GM23338 (cell line): ENCODE measurements at regions not wholly inside any gene's neighbourhood (a gene's known extent, or its start where the extent isn't known, plus 50 kb on each side); places are given as distances from the start of the nearest gene placed in this dataset.

Experiments
- CREB1 ChIP-seq: fragments of 250-450 bp; sonication (Bioruptor Pico); IDR thresholded peaks from 2 replicates; pipeline ENCODE4 v1.5.0; 2020; ENCODE audit warnings: low read depth, mild to moderate bottlenecking, moderate library complexity
- EZH2phosphoT487 ChIP-seq: fragments of 200-600 bp; sonication (generic); IDR thresholded peaks from one replicate; pipeline ENCODE4 v1.8.1; 2018; ENCODE audit warnings: antibody characterized with exemption; ENCODE audit not compliant: unreplicated experiment
- POLR2AphosphoS5 ChIP-seq: IDR thresholded peaks from 2 replicates; pipeline ENCODE4 v1.6.1; 2016; ENCODE audit warnings: antibody characterized with exemption, low read depth
- TF ChIP-seq, protein P1 (sequence below): fragments of 250-450 bp; sonication (Bioruptor Pico); IDR thresholded peaks from 2 replicates; pipeline ENCODE4 v1.5.0; 2020; ENCODE audit warnings: mild to moderate bottlenecking, moderate library complexity
- TF ChIP-seq, protein P2 (sequence below): IDR thresholded peaks from 2 replicates; pipeline ENCODE4 v1.6.1; 2016; ENCODE audit warnings: antibody characterized with exemption
- TF ChIP-seq, protein P3 (sequence below), 2 experiments: fragments of 200-600 bp in 1 of 2; sonication (generic) in 1 of 2; conservative IDR thresholded peaks; 2 replicates each; pipeline versions ENCODE4 v1.5.1 to v1.6.1; 2016 to 2017; ENCODE audit warnings: antibody characterized with exemption in 2 of 2, low read depth in 2 of 2, mild to moderate bottlenecking in 2 of 2, moderate library complexity in 1 of 2

DNA sequence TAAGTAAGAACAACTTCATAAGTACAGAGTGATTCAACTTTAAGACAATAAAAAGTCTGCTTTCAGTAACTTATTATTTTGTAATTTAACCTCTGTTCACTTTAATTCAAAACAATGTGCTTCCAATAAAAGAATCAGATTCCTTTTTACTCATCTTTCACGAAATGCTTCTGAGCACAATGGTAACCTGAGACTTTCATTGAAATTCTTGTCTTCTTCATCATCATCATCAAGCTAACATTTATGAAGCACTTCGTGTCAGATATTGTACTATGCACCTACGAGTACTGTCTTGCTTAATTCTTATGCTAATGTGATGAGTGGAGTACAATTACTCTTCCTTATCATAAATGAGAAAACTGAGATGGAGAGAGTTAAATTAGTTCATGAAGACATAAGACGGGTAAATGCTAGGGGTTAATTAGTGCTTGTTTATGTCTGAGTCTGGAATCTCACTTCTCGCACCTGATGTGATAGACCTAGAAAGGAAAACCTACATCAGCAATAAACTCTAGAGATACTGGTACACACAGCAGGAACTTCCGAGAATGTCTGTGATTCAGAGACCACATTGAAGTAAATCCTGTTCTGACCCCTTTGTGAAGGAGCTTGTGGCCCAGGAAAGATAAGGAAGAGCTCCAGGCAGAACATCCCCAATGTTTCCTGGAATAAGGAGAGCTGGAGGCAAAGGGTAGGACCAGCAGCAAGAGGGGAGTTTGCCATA, 227.6 kb upstream of the ETAA1 start (continued):
- TF ChIP-seq, protein P1, sequence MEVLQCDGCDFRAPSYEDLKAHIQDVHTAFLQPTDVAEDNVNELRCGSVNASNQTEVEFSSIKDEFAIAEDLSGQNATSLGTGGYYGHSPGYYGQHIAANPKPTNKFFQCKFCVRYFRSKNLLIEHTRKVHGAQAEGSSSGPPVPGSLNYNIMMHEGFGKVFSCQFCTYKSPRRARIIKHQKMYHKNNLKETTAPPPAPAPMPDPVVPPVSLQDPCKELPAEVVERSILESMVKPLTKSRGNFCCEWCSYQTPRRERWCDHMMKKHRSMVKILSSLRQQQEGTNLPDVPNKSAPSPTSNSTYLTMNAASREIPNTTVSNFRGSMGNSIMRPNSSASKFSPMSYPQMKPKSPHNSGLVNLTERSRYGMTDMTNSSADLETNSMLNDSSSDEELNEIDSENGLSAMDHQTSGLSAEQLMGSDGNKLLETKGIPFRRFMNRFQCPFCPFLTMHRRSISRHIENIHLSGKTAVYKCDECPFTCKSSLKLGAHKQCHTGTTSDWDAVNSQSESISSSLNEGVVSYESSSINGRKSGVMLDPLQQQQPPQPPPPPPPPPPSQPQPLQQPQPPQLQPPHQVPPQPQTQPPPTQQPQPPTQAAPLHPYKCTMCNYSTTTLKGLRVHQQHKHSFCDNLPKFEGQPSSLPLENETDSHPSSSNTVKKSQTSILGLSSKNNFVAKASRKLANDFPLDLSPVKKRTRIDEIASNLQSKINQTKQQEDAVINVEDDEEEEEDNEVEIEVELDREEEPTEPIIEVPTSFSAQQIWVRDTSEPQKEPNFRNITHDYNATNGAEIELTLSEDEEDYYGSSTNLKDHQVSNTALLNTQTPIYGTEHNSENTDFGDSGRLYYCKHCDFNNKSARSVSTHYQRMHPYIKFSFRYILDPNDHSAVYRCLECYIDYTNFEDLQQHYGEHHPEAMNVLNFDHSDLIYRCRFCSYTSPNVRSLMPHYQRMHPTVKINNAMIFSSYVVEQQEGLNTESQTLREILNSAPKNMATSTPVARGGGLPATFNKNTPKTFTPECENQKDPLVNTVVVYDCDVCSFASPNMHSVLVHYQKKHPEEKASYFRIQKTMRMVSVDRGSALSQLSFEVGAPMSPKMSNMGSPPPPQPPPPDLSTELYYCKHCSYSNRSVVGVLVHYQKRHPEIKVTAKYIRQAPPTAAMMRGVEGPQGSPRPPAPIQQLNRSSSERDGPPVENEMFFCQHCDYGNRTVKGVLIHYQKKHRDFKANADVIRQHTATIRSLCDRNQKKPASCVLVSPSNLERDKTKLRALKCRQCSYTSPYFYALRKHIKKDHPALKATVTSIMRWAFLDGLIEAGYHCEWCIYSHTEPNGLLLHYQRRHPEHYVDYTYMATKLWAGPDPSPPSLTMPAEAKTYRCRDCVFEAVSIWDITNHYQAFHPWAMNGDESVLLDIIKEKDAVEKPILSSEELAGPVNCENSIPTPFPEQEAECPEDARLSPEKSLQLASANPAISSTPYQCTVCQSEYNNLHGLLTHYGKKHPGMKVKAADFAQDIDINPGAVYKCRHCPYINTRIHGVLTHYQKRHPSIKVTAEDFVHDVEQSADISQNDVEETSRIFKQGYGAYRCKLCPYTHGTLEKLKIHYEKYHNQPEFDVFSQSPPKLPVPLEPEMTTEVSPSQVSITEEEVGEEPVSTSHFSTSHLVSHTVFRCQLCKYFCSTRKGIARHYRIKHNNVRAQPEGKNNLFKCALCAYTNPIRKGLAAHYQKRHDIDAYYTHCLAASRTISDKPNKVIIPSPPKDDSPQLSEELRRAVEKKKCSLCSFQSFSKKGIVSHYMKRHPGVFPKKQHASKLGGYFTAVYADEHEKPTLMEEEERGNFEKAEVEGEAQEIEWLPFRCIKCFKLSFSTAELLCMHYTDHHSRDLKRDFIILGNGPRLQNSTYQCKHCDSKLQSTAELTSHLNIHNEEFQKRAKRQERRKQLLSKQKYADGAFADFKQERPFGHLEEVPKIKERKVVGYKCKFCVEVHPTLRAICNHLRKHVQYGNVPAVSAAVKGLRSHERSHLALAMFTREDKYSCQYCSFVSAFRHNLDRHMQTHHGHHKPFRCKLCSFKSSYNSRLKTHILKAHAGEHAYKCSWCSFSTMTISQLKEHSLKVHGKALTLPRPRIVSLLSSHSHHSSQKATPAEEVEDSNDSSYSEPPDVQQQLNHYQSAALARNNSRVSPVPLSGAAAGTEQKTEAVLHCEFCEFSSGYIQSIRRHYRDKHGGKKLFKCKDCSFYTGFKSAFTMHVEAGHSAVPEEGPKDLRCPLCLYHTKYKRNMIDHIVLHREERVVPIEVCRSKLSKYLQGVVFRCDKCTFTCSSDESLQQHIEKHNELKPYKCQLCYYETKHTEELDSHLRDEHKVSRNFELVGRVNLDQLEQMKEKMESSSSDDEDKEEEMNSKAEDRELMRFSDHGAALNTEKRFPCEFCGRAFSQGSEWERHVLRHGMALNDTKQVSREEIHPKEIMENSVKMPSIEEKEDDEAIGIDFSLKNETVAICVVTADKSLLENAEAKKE (CRISPR knock-in tag), result no peak
- no peak for TF ChIP-seq CREB1 (CRISPR knock-in tag)
- TF ChIP-seq EZH2phosphoT487, result no peak
- TF ChIP-seq, protein P2, sequence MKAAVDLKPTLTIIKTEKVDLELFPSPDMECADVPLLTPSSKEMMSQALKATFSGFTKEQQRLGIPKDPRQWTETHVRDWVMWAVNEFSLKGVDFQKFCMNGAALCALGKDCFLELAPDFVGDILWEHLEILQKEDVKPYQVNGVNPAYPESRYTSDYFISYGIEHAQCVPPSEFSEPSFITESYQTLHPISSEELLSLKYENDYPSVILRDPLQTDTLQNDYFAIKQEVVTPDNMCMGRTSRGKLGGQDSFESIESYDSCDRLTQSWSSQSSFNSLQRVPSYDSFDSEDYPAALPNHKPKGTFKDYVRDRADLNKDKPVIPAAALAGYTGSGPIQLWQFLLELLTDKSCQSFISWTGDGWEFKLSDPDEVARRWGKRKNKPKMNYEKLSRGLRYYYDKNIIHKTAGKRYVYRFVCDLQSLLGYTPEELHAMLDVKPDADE, result no peak
- TF ChIP-seq, protein P3, sequence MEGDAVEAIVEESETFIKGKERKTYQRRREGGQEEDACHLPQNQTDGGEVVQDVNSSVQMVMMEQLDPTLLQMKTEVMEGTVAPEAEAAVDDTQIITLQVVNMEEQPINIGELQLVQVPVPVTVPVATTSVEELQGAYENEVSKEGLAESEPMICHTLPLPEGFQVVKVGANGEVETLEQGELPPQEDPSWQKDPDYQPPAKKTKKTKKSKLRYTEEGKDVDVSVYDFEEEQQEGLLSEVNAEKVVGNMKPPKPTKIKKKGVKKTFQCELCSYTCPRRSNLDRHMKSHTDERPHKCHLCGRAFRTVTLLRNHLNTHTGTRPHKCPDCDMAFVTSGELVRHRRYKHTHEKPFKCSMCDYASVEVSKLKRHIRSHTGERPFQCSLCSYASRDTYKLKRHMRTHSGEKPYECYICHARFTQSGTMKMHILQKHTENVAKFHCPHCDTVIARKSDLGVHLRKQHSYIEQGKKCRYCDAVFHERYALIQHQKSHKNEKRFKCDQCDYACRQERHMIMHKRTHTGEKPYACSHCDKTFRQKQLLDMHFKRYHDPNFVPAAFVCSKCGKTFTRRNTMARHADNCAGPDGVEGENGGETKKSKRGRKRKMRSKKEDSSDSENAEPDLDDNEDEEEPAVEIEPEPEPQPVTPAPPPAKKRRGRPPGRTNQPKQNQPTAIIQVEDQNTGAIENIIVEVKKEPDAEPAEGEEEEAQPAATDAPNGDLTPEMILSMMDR (conservative IDR thresholded peaks at IDR 0.05; ENCODE audit: low read depth in 2 of 2), result no peak
- no peak for TF ChIP-seq POLR2AphosphoS5
